ENCODE measurements at regions not wholly inside any gene's neighbourhood (a gene's known extent, or its start where the extent isn't known, plus 50 kb on each side); places are given as distances from the start of the nearest gene placed in this dataset.

GRCh38 chr1:194280463-194280862 is 1094.0 kb upstream of the B3GALT2 start:
- DNase-seq, result no peak
- Mint-ChIP-seq H3K4me1 (no peaks in the 10 kb centered on the region), H3K9me3 (no peaks in the 10 kb centered on the region), H3K27me3 (ENCODE audit: insufficient read depth) (no peaks in the 10 kb centered on the region), H3K27ac (no peak overlapping the region), H3K4me3 (no peak overlapping the region), H3K36me3 (ENCODE audit: low read depth) (no peaks in the 10 kb centered on the region)
- Histone ChIP-seq H3K36me3 (ENCODE audit: control insufficient read depth, insufficient read depth, low read length) (no peaks in the 10 kb centered on the region), H3K4me3 (ENCODE audit: low read length) (no peak overlapping the region), H3K27me3 (ENCODE audit: control insufficient read depth, insufficient read depth, low read length, poor library complexity, severe bottlenecking) (no peaks in the 10 kb centered on the region), H3K9ac (ENCODE audit: extremely low read depth, low read length, poor library complexity, severe bottlenecking) (no peak overlapping the region), H3K4me1 (ENCODE audit: control insufficient read depth, insufficient read depth, low read length) (no peaks in the 10 kb centered on the region), H3K9me3 (ENCODE audit: control insufficient read depth, low read length) (no peaks in the 10 kb centered on the region), H3K27ac (ENCODE audit: low read depth, low read length) (no peak overlapping the region)
- peak; percentile 46 for TF ChIP-seq CTCF (conservative IDR thresholded peaks at IDR 0.05)
- 72 to 100% methylated on average over 1 to 4 of the region's 4 CpGs for WGBS, 2 experiments (ENCODE audit: insufficient coverage in 1 of 2, insufficient read length in 1 of 2)

GRCh38 chr1:194279975-194280374 is 1093.6 kb upstream of the B3GALT2 start:
- H3K4me3 Mint-ChIP-seq, result no peak overlapping the region
- Histone ChIP-seq H3K9me3 (ENCODE audit: control insufficient read depth, low read length) (no peaks in the 10 kb centered on the region), H3K36me3 (ENCODE audit: control insufficient read depth, insufficient read depth, low read length) (no peaks in the 10 kb centered on the region), H3K9ac (ENCODE audit: extremely low read depth, low read length, poor library complexity, severe bottlenecking) (no peak overlapping the region), H3K27ac (ENCODE audit: low read depth, low read length) (no peak overlapping the region), H3K4me3 (ENCODE audit: low read length) (no peak overlapping the region), H3K27me3 (ENCODE audit: control insufficient read depth, insufficient read depth, low read length, poor library complexity, severe bottlenecking) (no peaks in the 10 kb centered on the region), H3K4me1 (ENCODE audit: control insufficient read depth, insufficient read depth, low read length) (no peaks in the 10 kb centered on the region)
- H3K27me3 Mint-ChIP-seq (ENCODE audit: insufficient read depth), result no peaks in the 10 kb centered on the region
- H3K4me1 Mint-ChIP-seq, result no peaks in the 10 kb centered on the region
- no peak for DNase-seq
- 96% methylated on average over 3 of the region's 3 CpGs; no CpG with 5 or more reads in 1 of the 2 experiments for WGBS, 2 experiments (ENCODE audit: insufficient coverage in 1 of 2, insufficient read length in 1 of 2)
- no peak for TF ChIP-seq CTCF (conservative IDR thresholded peaks at IDR 0.05)
- no peak overlapping the region for H3K27ac Mint-ChIP-seq
- no peaks in the 10 kb centered on the region for H3K36me3 Mint-ChIP-seq (ENCODE audit: low read depth)
- no peaks in the 10 kb centered on the region for H3K9me3 Mint-ChIP-seq

- H3K36me3 Mint-ChIP-seq (ENCODE audit: low read depth), result no peaks in the 10 kb centered on the region
- 94 to 100% methylated on average over 2 to 6 of the region's 6 CpGs for WGBS, 2 experiments (ENCODE audit: insufficient coverage in 1 of 2, insufficient read length in 1 of 2)
- no peak overlapping the region for H3K27ac Mint-ChIP-seq
- H3K4me1 Mint-ChIP-seq, result no peaks in the 10 kb centered on the region
- no peak overlapping the region for H3K27ac ChIP-seq (ENCODE audit: low read depth, low read length)
- no peaks in the 10 kb centered on the region for H3K27me3 ChIP-seq (ENCODE audit: control insufficient read depth, insufficient read depth, low read length, poor library complexity, severe bottlenecking)
- H3K4me3 Mint-ChIP-seq, result no peak overlapping the region
- no peaks in the 10 kb centered on the region for H3K4me1 ChIP-seq (ENCODE audit: control insufficient read depth, insufficient read depth, low read length)
- no peaks in the 10 kb centered on the region for H3K27me3 Mint-ChIP-seq (ENCODE audit: insufficient read depth)
- no peaks in the 10 kb centered on the region for H3K36me3 ChIP-seq (ENCODE audit: control insufficient read depth, insufficient read depth, low read length)
- no peak for TF ChIP-seq CTCF (conservative IDR thresholded peaks at IDR 0.05)
- no peaks in the 10 kb centered on the region for H3K9me3 ChIP-seq (ENCODE audit: control insufficient read depth, low read length)
- no peak overlapping the region for H3K9ac ChIP-seq (ENCODE audit: extremely low read depth, low read length, poor library complexity, severe bottlenecking)
- no peak for DNase-seq
- H3K9me3 Mint-ChIP-seq, result no peaks in the 10 kb centered on the region
- H3K4me3 ChIP-seq (ENCODE audit: low read length), result no peak overlapping the region
Observed at GRCh38 chr1:194277927-194278326, 1091.5 kb upstream of the B3GALT2 start.
